GM18508 (cell line): ENCODE measurements at regions not wholly inside any gene's neighbourhood (a gene's known extent, or its start where the extent isn't known, plus 50 kb on each side); places are given as distances from the start of the nearest gene placed in this dataset.
"Not testable (repeated sequence)": the region's sequence is repeated elsewhere in the genome, so short reads cannot be mapped to it uniquely, and the experiment has no call there.

Experiments used
- ATAC-seq: cut with Tn5 transposase; IDR thresholded peaks from one replicate; pipeline ENCODE4 v1.9.1; 2021; ENCODE audit warnings: moderate number of reproducible peaks; ENCODE audit not compliant: insufficient read depth, unreplicated experiment

GRCh38 chr16:86349338-86349900 is 160.9 kb upstream of the FOXF1 start:
- ATAC-seq = no peak

GRCh38 chr16:86350289-86350688 is 160.0 kb upstream of the FOXF1 start:
- ATAC-seq = no peak

GRCh38 chr16:86351041-86351784 is 159.1 kb upstream of the FOXF1 start:
- no peak for ATAC-seq

GRCh38 chr16:86351785-86352139 is 158.6 kb upstream of the FOXF1 start:
- not testable (repeated sequence) for ATAC-seq

GRCh38 chr16:86353148-86353547 is 157.2 kb upstream of the FOXF1 start:
- ATAC-seq = no peak

- ATAC-seq = no peak
Observed at GRCh38 chr16:86353948-86354347, 156.4 kb upstream of the FOXF1 start.

GRCh38 chr16:86354641-86355513 is 155.4 kb upstream of the FOXF1 start:
- no peak for ATAC-seq

- ATAC-seq = no peak
Observed at GRCh38 chr16:86355531-86355930, 154.8 kb upstream of the FOXF1 start.

- no peak for ATAC-seq
Observed at GRCh38 chr16:86355951-86356350, 154.4 kb upstream of the FOXF1 start.

- ATAC-seq = no peak
Observed at GRCh38 chr16:86356804-86357203, 153.5 kb upstream of the FOXF1 start.

- no peak for ATAC-seq
Observed at GRCh38 chr16:86357303-86357702, 153.0 kb upstream of the FOXF1 start.

- ATAC-seq = no peak
Observed at GRCh38 chr16:86357950-86358349, 152.4 kb upstream of the FOXF1 start.

- no peak for ATAC-seq
Observed at GRCh38 chr16:86359571-86359970, 150.8 kb upstream of the FOXF1 start.

- ATAC-seq = no peak
Observed at GRCh38 chr16:86362155-86362849, 148.0 kb upstream of the FOXF1 start.

- no peak for ATAC-seq
Observed at GRCh38 chr16:86363057-86363490, 147.3 kb upstream of the FOXF1 start.

- no peak for ATAC-seq
Observed at GRCh38 chr16:86363836-86364618, 146.3 kb upstream of the FOXF1 start.

- ATAC-seq = no peak
Observed at GRCh38 chr16:86364653-86365380, 145.5 kb upstream of the FOXF1 start.

- no peak for ATAC-seq
Observed at GRCh38 chr16:86365513-86366273, 144.6 kb upstream of the FOXF1 start.

GRCh38 chr16:86366481-86366880 is 143.8 kb upstream of the FOXF1 start:
- no peak for ATAC-seq
